GM21381 (cell line): ENCODE measurements at regions not wholly inside any gene's neighbourhood (a gene's known extent, or its start where the extent isn't known, plus 50 kb on each side); places are given as distances from the start of the nearest gene placed in this dataset.

Source experiments
- ATAC-seq: cut with Tn5 transposase; IDR thresholded peaks from one replicate; pipeline ENCODE4 v1.9.1; 2021; ENCODE audit warnings: mild to moderate bottlenecking, moderate library complexity; ENCODE audit not compliant: unreplicated experiment

- no peak for ATAC-seq
Observed at GRCh38 chr1:82423174-82423815, 622.6 kb downstream of the ADGRL2 start.

- no peak for ATAC-seq
Observed at GRCh38 chr1:82421782-82422181, 621.0 kb downstream of the ADGRL2 start.

- no peak for ATAC-seq
Observed at GRCh38 chr1:82420584-82420983, 619.9 kb downstream of the ADGRL2 start.

GRCh38 chr1:82411605-82412004 is 610.9 kb downstream of the ADGRL2 start:
- ATAC-seq: no peak

GRCh38 chr1:82405333-82405732 is 604.6 kb downstream of the ADGRL2 start:
- no peak for ATAC-seq

GRCh38 chr1:82401116-82401515 is 600.4 kb downstream of the ADGRL2 start:
- ATAC-seq: no peak

GRCh38 chr1:82400521-82400920 is 599.8 kb downstream of the ADGRL2 start:
- no peak for ATAC-seq

- no peak for ATAC-seq
Observed at GRCh38 chr1:82399093-82399492, 598.4 kb downstream of the ADGRL2 start.

- no peak for ATAC-seq
Observed at GRCh38 chr1:82398357-82398756, 597.6 kb downstream of the ADGRL2 start.

- no peak for ATAC-seq
Observed at GRCh38 chr1:82395440-82395839, 594.7 kb downstream of the ADGRL2 start.

- no peak for ATAC-seq
Observed at GRCh38 chr1:82392946-82393345, 592.2 kb downstream of the ADGRL2 start.

- no peak for ATAC-seq
Observed at GRCh38 chr1:82392513-82392912, 591.8 kb downstream of the ADGRL2 start.

GRCh38 chr1:82391712-82392111 is 591.0 kb downstream of the ADGRL2 start:
- no peak for ATAC-seq

GRCh38 chr1:82390627-82391026 is 589.9 kb downstream of the ADGRL2 start:
- no peak for ATAC-seq

GRCh38 chr1:82388679-82389078 is 587.9 kb downstream of the ADGRL2 start:
- no peak for ATAC-seq

GRCh38 chr1:82387012-82387366 is 586.3 kb downstream of the ADGRL2 start:
- no peak for ATAC-seq

- no peak for ATAC-seq
Observed at GRCh38 chr1:82386365-82387011, 585.8 kb downstream of the ADGRL2 start.

GRCh38 chr1:82384776-82385175 is 584.0 kb downstream of the ADGRL2 start:
- no peak for ATAC-seq

- no peak for ATAC-seq
Observed at GRCh38 chr1:82377201-82377884, 576.6 kb downstream of the ADGRL2 start.

- ATAC-seq: no peak
Observed at GRCh38 chr1:82373710-82374109, 573.0 kb downstream of the ADGRL2 start.

GRCh38 chr1:82371844-82372498 is 571.2 kb downstream of the ADGRL2 start:
- no peak for ATAC-seq

- no peak for ATAC-seq
Observed at GRCh38 chr1:82367456-82367855, 566.7 kb downstream of the ADGRL2 start.
